Psoas muscle (tissue), 7 donors: ENCODE measurements at regions not wholly inside any gene's neighbourhood (a gene's known extent, or its start where the extent isn't known, plus 50 kb on each side); places are given as distances from the start of the nearest gene placed in this dataset.
"Not testable (repeated sequence)": the region's sequence is repeated elsewhere in the genome, so short reads cannot be mapped to it uniquely, and the experiment has no call there.

Experiments used
- ATAC-seq, 4 donors: fragments of 200-7000 bp; cut with Tn5 transposase; one replicate each; pipeline ENCODE4 v1.9.1; 2020; ENCODE audit warnings: moderate library complexity in 3 of 4, mild to moderate bottlenecking in 2 of 4
- DNase-seq, 2 donors: peaks; one replicate each; pipeline ENCODE4 v3.0.0-alpha.2; 2020
- H3K27ac ChIP-seq: fragments of 200-600 bp; one replicate; pipeline ENCODE4 v1.8.0; 2022
- H3K27me3 ChIP-seq, 3 donors: fragments of 200-600 bp in 1 of 3; one replicate each; pipeline versions ENCODE4 v1.6.1 to v1.8.0; 2013 to 2022; ENCODE audit warnings: low read length in 2 of 3, mild to moderate bottlenecking in 2 of 3, moderate library complexity in 1 of 3; ENCODE audit not compliant: insufficient read depth in 3 of 3
- H3K36me3 ChIP-seq, 2 donors: fragments of 200-600 bp in 1 of 2; one replicate each; pipeline versions ENCODE4 v1.6.1 to v1.8.0; 2013 to 2022; ENCODE audit warnings: low read depth in 1 of 2, mild to moderate bottlenecking in 1 of 2, moderate library complexity in 1 of 2; ENCODE audit not compliant: insufficient read depth in 1 of 2
- H3K4me1 ChIP-seq: fragments of 200-600 bp; one replicate; pipeline ENCODE4 v1.8.0; 2022
- H3K4me3 ChIP-seq: fragments of 200-600 bp; one replicate; pipeline ENCODE4 v1.8.0; 2022; ENCODE audit warnings: mild to moderate bottlenecking
- H3K9me3 ChIP-seq: fragments of 200-600 bp; one replicate; pipeline ENCODE4 v1.8.0; 2022
- CTCF ChIP-seq: fragments of 200-600 bp; IDR thresholded peaks from one replicate; pipeline ENCODE4 v1.8.0; 2022; ENCODE audit warnings: antibody characterized with exemption
- WGBS, 3 donors: extraction: QIAGEN DNeasy Blood & Tissue Kit; methylation state at CpG; one replicate each; pipeline versions ENCODE4 v1.1.6 to v1.1.7; 2013; 5-methylcytosine and 5-hydroxymethylcytosine counted together
- intact Hi-C, 2 donors: fragments of 100-400 bp; cut with DNase I; formaldehyde crosslinking; loops; one replicate each; pipeline versions ENCODE4 v1.11.0 to v1.14.2; 2022
- donor health status: healthy with polysubstance abuse.
- donor health status: DM: no; HTN: no; CAD: no; lungs with moderate emphysema.
- donor health status: Bipolar disorder and iron deficiency.
- donor health status: healthy.
- donor health status: DM: yes; HTN: yes; CAD: no.
- donor health status: DM: no; HTN: no; CAD: no.
- donor health status: DM: yes; HTN: yes; CAD: no.

- Histone ChIP-seq H3K27me3 (peaks cover 0 to 2% (median 0%) of the 10 kb centered on the region in 3 donors), H3K9me3 (peaks cover 8% of the 10 kb centered on the region), H3K4me3 (no peak overlapping the region), H3K36me3 (no peaks in the 10 kb centered on the region), H3K27ac (no peak overlapping the region), H3K4me1 (no peaks in the 10 kb centered on the region)
- no peak for TF ChIP-seq CTCF
- WGBS, 3 donors = 60 to 64% (median 61%) methylated on average over 7 of the region's 7 CpGs
- ATAC-seq (no peak), DNase-seq (no peak)
- intact Hi-C loops = no loop called here
Measured at GRCh38 chr19:56918682-56919307, 78.3 kb upstream of the PEG3 start.

GRCh38 chr19:56919308-56919995 is 78.9 kb upstream of the PEG3 start:
- intact Hi-C loops = no loop called here
- no peaks in the 10 kb centered on the region for H3K36me3 ChIP-seq
- no peak overlapping the region for H3K4me3 ChIP-seq
- peaks cover 0 to 3% (median 0%) of the 10 kb centered on the region in 3 donors for H3K27me3 ChIP-seq
- no peak overlapping the region for H3K27ac ChIP-seq
- DNase-seq = no peak
- WGBS, 3 donors = 73 to 79% (median 74%) methylated on average over 16 to 17 of the region's 17 CpGs
- ATAC-seq = no peak
- no peaks in the 10 kb centered on the region for H3K4me1 ChIP-seq
- H3K9me3 ChIP-seq = peaks cover 10% of the 10 kb centered on the region
- TF ChIP-seq CTCF = no peak

GRCh38 chr19:56926094-56926493 is 85.6 kb upstream of the PEG3 start:
- H3K27me3 ChIP-seq, intact Hi-C loops, H3K4me1 ChIP-seq, H3K27ac ChIP-seq, DNase-seq, H3K36me3 ChIP-seq, ATAC-seq, H3K4me3 ChIP-seq: not testable (repeated sequence)
- WGBS, 3 donors = 84 to 88% (median 85%) methylated on average over 5 of the region's 5 CpGs
- peaks cover 13% of the 10 kb centered on the region for H3K9me3 ChIP-seq

GRCh38 chr19:56927294-56927693 is 86.8 kb upstream of the PEG3 start:
- H3K9me3 ChIP-seq = peaks cover 13% of the 10 kb centered on the region
- no peak overlapping the region for H3K4me3 ChIP-seq
- H3K4me1 ChIP-seq = no peaks in the 10 kb centered on the region
- 80 to 83% (median 83%) methylated on average over 6 of the region's 6 CpGs for WGBS, 3 donors
- DNase-seq (no peak), ATAC-seq (no peak)
- no peaks in the 10 kb centered on the region for H3K36me3 ChIP-seq
- H3K27ac ChIP-seq = no peak overlapping the region
- no peak for TF ChIP-seq CTCF
- intact Hi-C loops = no loop called here
- H3K27me3 ChIP-seq = peaks cover 0 to 3% (median 0%) of the 10 kb centered on the region in 3 donors

- intact Hi-C loops = no loop called here
- Histone ChIP-seq H3K36me3 (no peaks in the 10 kb centered on the region), H3K4me1 (no peaks in the 10 kb centered on the region), H3K4me3 (no peak overlapping the region), H3K27me3 (peaks cover 0 to 3% (median 0%) of the 10 kb centered on the region in 3 donors), H3K27ac (no peak overlapping the region), H3K9me3 (peaks cover 13% of the 10 kb centered on the region)
- TF ChIP-seq CTCF = no peak
- 75 to 77% (median 75%) methylated on average over 7 of the region's 7 CpGs for WGBS, 3 donors
- DNase-seq (no peak), ATAC-seq (no peak)
Measured at GRCh38 chr19:56927791-56928207, 87.3 kb upstream of the PEG3 start.
